ENCODE measurements at regions not wholly inside any gene's neighbourhood (a gene's known extent, or its start where the extent isn't known, plus 50 kb on each side); places are given as distances from the start of the nearest gene placed in this dataset.

DNA sequence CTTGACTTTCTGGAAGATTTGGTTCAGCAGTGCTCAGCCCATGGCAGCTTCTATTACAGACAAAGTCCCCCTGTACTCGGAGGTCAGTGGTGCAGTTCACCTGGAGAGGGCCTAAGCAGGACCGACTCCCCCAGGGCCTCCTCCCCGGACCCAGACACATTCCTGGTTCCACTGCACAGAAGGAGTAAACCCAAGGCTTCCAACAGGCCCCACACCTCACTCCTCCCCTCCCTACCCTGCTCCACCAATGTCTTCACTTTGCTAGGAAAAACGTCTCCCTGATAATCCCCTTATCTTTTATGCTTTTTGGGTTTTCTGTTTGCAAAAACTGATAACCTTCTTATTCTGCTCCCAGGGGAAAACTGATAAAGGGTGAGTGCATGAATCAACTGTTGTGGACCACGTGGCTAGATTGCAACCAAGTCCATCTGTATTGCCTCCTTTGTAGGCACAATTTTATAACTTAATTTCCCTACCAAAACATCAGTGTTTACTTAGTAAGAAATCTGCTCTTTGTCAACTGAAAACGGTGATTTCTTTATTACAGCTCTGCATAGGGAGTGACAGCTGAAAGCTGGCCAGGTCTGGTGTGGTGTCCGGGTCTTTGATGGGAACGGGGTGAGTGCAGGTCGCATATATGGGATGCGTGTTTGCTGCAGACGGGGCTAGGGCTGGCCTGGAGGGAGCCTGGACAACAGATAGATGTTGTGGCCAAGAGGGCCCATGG, 202.5 kb downstream of the GLI2 start:
- WGBS, 2 donors = 48 to 49% methylated on average over 11 of the region's 11 CpGs
- DNase-seq (no peak), ATAC-seq (ENCODE audit: low FRiP score in 2 of 2) (no peak)
- no peak overlapping the region for H3K4me3 ChIP-seq
- H3K27ac ChIP-seq = no peak overlapping the region
- no peaks in the 10 kb centered on the region for H3K36me3 ChIP-seq
- H3K9me3 ChIP-seq = no peaks in the 10 kb centered on the region
- H3K27me3 ChIP-seq = no peaks in the 10 kb centered on the region
- no peak for TF ChIP-seq CTCF (IDR thresholded peaks at IDR 0.05)
- peaks cover 6 to 12% (median 10%) of the 10 kb centered on the region in 4 donors for H3K4me1 ChIP-seq

GRCh38 chr2:120939595-120940318, 204.1 kb downstream of the GLI2 start:
- WGBS, 2 donors = 64 to 79% methylated on average over 9 of the region's 9 CpGs
- Histone ChIP-seq H3K4me3 (no peak overlapping the region), H3K27ac (no peak overlapping the region), H3K4me1 (peaks cover 6 to 12% (median 10%) of the 10 kb centered on the region in 4 donors), H3K36me3 (no peaks in the 10 kb centered on the region), H3K27me3 (no peaks in the 10 kb centered on the region), H3K9me3 (no peaks in the 10 kb centered on the region)
- no peak for TF ChIP-seq POLR2AphosphoS5 (IDR thresholded peaks at IDR 0.05)
- ATAC-seq (ENCODE audit: low FRiP score in 2 of 2) (no peak), DNase-seq (no peak)

DNA sequence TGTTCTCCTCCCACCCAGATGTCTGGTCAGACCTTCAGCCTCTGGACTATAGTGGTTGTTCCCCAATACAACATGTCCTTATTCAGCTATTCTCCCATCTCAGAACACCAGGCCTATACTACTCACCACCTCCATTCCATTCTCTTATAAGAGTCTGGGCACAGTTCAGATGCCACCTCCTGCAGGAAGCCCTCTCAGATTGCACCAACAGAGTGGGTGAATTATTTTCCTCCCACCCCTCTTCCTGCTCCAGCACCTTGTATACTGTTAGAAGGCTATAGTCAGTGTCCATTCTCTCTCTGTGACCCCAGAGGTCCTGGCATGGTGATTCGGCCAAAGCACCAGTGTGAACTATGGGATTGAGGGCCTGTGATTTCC, 204.6 kb downstream of the GLI2 start:
- Histone ChIP-seq H3K27me3 (no peaks in the 10 kb centered on the region), H3K27ac (no peak overlapping the region), H3K36me3 (no peaks in the 10 kb centered on the region), H3K4me1 (peaks cover 6 to 12% (median 6%) of the 10 kb centered on the region in 4 donors), H3K4me3 (no peak overlapping the region), H3K9me3 (no peaks in the 10 kb centered on the region)
- TF ChIP-seq EP300 (IDR thresholded peaks at IDR 0.05) (no peak), POLR2AphosphoS5 (IDR thresholded peaks at IDR 0.05) (no peak), POLR2A (IDR thresholded peaks at IDR 0.05) (no peak), CTCF (IDR thresholded peaks at IDR 0.05) (no peak)
- ATAC-seq (ENCODE audit: low FRiP score in 2 of 2) (no peak), DNase-seq (no peak)
- 73 to 100% methylated on average over 1 of the region's 1 CpG for WGBS, 2 donors

GRCh38 chr2:120940726-120941256, 205.1 kb downstream of the GLI2 start:
- Histone ChIP-seq H3K4me1 (peaks cover under 1 to 12% (median 4%) of the 10 kb centered on the region in 4 donors), H3K9me3 (no peaks in the 10 kb centered on the region), H3K27ac (no peak overlapping the region), H3K27me3 (no peaks in the 10 kb centered on the region), H3K36me3 (no peaks in the 10 kb centered on the region), H3K4me3 (no peak overlapping the region)
- no peak for ATAC-seq (ENCODE audit: low FRiP score in 2 of 2)
- whole genome bisulfite sequencing, 2 donors = 84 to 90% methylated on average over 9 of the region's 9 CpGs
- TF ChIP-seq EP300 (IDR thresholded peaks at IDR 0.05) (no peak), POLR2A (IDR thresholded peaks at IDR 0.05) (no peak), CTCF (IDR thresholded peaks at IDR 0.05) (no peak), POLR2AphosphoS5 (IDR thresholded peaks at IDR 0.05) (no peak)
- DNase-seq = peak in 1 of 2 donors; percentile 64

DNA sequence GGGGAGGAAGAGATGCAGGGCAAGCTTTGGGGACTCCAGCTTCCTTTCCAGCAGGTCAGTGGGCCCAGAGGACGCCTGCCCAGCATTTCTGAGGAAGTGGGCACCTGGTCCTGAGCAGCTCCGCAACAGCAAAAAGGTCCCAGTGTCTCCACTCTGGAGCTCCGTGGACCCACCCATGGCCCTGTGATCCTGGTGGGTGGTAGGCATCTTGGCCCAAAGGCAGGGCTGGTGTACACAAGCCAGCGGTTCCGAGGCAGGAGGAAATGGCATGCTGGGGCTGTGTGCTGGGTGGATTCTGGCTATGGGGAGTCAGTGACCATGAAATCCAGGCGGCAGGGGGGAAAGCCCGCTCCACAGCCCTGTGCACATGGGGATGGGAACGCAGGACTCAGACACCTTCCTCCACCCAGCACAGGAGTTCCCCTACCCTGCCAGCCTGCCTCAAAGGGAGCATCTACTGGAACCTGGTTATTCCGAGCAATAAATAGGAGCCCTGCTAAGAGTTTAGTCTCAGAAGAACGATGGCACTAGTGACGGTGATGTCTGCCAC, 206.0 kb downstream of the GLI2 start:
- ATAC-seq (ENCODE audit: low FRiP score in 2 of 2) = no peak

More for the DNA sequence above, 206.0 kb downstream of the GLI2 start:
- H3K27ac ChIP-seq = no peak overlapping the region
- H3K4me3 ChIP-seq = no peak overlapping the region
- no peaks in the 10 kb centered on the region for H3K9me3 ChIP-seq
- H3K27me3 ChIP-seq = no peaks in the 10 kb centered on the region
- peaks cover 0 to 11% (median 3%) of the 10 kb centered on the region in 4 donors for H3K4me1 ChIP-seq
- 79 to 93% methylated on average over 8 to 10 of the region's 11 CpGs for WGBS, 2 donors
- TF ChIP-seq POLR2A (IDR thresholded peaks at IDR 0.05) (no peak), POLR2AphosphoS5 (IDR thresholded peaks at IDR 0.05) (no peak), CTCF (IDR thresholded peaks at IDR 0.05) (no peak), EP300 (IDR thresholded peaks at IDR 0.05) (no peak)
- DNase-seq = no peak
- no peaks in the 10 kb centered on the region for H3K36me3 ChIP-seq

Data from upper lobe of left lung (tissue), 6 donors.